ENCODE measurements at regions not wholly inside any gene's neighbourhood (a gene's known extent, or its start where the extent isn't known, plus 50 kb on each side); places are given as distances from the start of the nearest gene placed in this dataset.
"Not testable (repeated sequence)": the region's sequence is repeated elsewhere in the genome, so short reads cannot be mapped to it uniquely, and the experiment has no call there.

GRCh38 chr10:44125879-44126278 is 259.0 kb downstream of the CXCL12 start:
- TF ChIP-seq CTCF (IDR thresholded peaks at IDR 0.05) = no peak
- no peaks in the 10 kb centered on the region for H3K36me3 ChIP-seq
- H3K27ac ChIP-seq = no peak overlapping the region
- H3K4me1 ChIP-seq (ENCODE audit: control insufficient read depth in 1 of 2, insufficient read depth in 1 of 2, low read depth in 1 of 2, low read length in 1 of 2) = no peaks in the 10 kb centered on the region
- no peaks in the 10 kb centered on the region for H3K27me3 ChIP-seq
- no peaks in the 10 kb centered on the region for H3K9me3 ChIP-seq
- no peak overlapping the region for H3K4me3 ChIP-seq (ENCODE audit: low read depth in 1 of 2, low read length in 1 of 2)

DNA sequence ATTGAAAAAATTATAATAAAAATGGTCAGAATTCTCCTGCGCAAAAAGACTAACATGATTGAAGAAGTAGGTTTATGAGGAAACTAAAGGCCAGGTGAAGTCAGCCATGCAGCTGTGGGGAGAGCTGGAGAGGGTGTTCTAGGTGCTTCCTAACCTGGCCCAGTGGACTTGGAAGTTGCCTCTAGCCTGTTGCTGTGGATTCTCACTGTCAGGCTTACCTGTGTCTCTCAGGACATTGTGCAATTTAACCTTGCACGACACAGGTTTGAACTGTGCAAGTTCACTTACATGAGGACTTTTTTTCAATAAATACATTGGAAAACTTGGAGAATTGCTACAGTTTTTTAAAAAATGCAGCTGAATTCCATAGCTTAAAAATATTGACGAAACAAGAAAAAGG is 266.4 kb downstream of the CXCL12 start:
- Histone ChIP-seq H3K27ac (no peak overlapping the region), H3K36me3 (no peaks in the 10 kb centered on the region), H3K27me3 (no peaks in the 10 kb centered on the region), H3K9me3 (no peaks in the 10 kb centered on the region), H3K4me1 (ENCODE audit: control insufficient read depth in 1 of 2, insufficient read depth in 1 of 2, low read depth in 1 of 2, low read length in 1 of 2) (no peaks in the 10 kb centered on the region), H3K4me3 (ENCODE audit: low read depth in 1 of 2, low read length in 1 of 2) (no peak overlapping the region)
- no peak for TF ChIP-seq CTCF (IDR thresholded peaks at IDR 0.05)

DNA sequence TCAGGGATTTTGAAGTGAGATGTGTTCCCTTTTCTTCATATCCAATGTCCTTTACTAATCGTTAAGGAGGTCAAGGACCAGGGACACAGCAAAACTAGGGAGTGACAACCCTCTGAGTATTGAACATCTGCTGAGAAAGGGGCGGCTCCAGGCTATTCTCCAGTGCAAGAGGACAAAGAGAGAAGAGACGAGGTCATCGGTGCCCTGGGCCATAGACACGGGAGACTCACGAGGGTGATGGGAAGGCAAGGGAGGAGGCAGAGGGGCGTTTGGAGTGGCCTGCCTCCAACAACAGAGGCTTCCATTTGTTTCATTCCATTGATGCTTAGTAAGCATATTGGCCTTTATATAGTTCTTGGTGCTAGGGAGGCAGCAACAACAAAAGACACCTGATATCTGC is 268.4 kb downstream of the CXCL12 start:
- TF ChIP-seq CTCF (IDR thresholded peaks at IDR 0.05) = no peak
- H3K4me3 ChIP-seq (ENCODE audit: low read depth in 1 of 2, low read length in 1 of 2) = no peak overlapping the region
- H3K27me3 ChIP-seq = no peaks in the 10 kb centered on the region
- H3K4me1 ChIP-seq (ENCODE audit: control insufficient read depth in 1 of 2, insufficient read depth in 1 of 2, low read depth in 1 of 2, low read length in 1 of 2) = no peaks in the 10 kb centered on the region
- H3K9me3 ChIP-seq = no peaks in the 10 kb centered on the region
- H3K36me3 ChIP-seq = no peaks in the 10 kb centered on the region
- H3K27ac ChIP-seq = no peak overlapping the region

GRCh38 chr10:44115516-44115915 is 269.4 kb downstream of the CXCL12 start:
- Histone ChIP-seq H3K27me3 (no peaks in the 10 kb centered on the region), H3K27ac (no peak overlapping the region), H3K9me3 (no peaks in the 10 kb centered on the region), H3K4me3 (ENCODE audit: low read depth in 1 of 2, low read length in 1 of 2) (no peak overlapping the region), H3K4me1 (ENCODE audit: control insufficient read depth in 1 of 2, insufficient read depth in 1 of 2, low read depth in 1 of 2, low read length in 1 of 2) (no peaks in the 10 kb centered on the region), H3K36me3 (no peaks in the 10 kb centered on the region)
- TF ChIP-seq CTCF (IDR thresholded peaks at IDR 0.05) = no peak

GRCh38 chr10:44114441-44114840 is 270.5 kb downstream of the CXCL12 start:
- TF ChIP-seq CTCF (IDR thresholded peaks at IDR 0.05) = no peak
- H3K4me1 ChIP-seq (ENCODE audit: control insufficient read depth in 1 of 2, insufficient read depth in 1 of 2, low read depth in 1 of 2, low read length in 1 of 2) = no peaks in the 10 kb centered on the region
- H3K27ac ChIP-seq = no peak overlapping the region
- no peaks in the 10 kb centered on the region for H3K36me3 ChIP-seq
- H3K9me3 ChIP-seq = no peaks in the 10 kb centered on the region
- no peak overlapping the region for H3K4me3 ChIP-seq (ENCODE audit: low read depth in 1 of 2, low read length in 1 of 2)
- H3K27me3 ChIP-seq = no peaks in the 10 kb centered on the region

- not testable (repeated sequence) for H3K27ac ChIP-seq; H3K36me3 ChIP-seq; H3K9me3 ChIP-seq; H3K27me3 ChIP-seq; H3K4me3 ChIP-seq (ENCODE audit: low read depth in 1 of 2, low read length in 1 of 2); H3K4me1 ChIP-seq (ENCODE audit: control insufficient read depth in 1 of 2, insufficient read depth in 1 of 2, low read depth in 1 of 2, low read length in 1 of 2)
These were observed 272.6 kb downstream of the CXCL12 start for GRCh38 chr10:44112280-44112679.
